ENCODE measurements at regions not wholly inside any gene's neighbourhood (a gene's known extent, or its start where the extent isn't known, plus 50 kb on each side); places are given as distances from the start of the nearest gene placed in this dataset.

DNA sequence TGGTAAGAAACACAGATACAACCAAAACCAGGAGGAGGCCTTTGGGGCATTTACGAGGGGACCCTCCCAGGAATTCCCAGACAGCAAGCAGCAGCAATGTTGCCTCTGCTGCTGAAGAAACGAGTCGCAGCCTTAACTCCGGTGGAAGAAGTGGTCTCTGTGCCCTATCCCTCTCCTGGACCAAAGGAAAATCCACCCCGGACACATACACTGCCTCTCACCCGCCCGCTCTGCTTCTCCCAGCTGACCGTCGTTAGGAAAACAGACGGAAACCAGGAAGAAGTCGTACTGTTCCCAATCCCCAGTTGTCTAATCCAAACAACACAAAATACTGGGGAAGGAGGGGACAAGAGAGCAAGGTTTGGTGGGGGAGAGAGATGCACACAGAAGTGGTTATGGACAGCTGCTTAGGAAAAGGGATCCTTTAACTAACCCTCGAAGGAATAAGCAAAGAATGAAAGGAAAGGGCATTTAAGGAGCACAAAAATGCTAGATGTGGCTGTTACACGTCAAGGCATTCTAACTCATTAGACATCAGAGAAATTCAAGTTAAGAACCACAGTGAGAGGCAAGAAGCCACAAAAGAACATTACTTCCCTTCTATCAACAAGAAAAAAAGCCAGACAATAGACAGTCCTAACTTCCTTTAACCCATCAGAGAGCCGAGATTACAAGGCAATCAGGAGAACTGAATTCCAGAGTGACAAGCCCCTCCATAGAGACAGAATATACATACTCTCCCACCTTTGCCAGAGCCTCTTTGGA is 71.9 kb downstream of the ACTL7B start:
- no peaks in the 10 kb centered on the region for H3K27me3 ChIP-seq (ENCODE audit: control insufficient read depth in 1 of 2, insufficient read depth in 2 of 2, low read length in 2 of 2)
- intact Hi-C loops (cut with micrococcal nuclease; ENCODE audit: unreplicated experiment) = no loop called here
- H3K4me3 ChIP-seq (replicated peaks in 1 of 3; ENCODE audit: insufficient read depth in 1 of 3, low read depth in 2 of 3, low read length in 3 of 3) = peak overlapping the region in 2 of 3 experiments; percentile 18 to 45; a peak in 4 of 6 replicates
- ChIA-PET CTCF (ENCODE audit: low intra/inter-chr PET ratio, low total read pairs) (no interaction called here), POLR2A (no interaction called here)
- DNase-seq (ENCODE audit: low spot score) = no peak
- peak; percentile 65 for FAIRE-seq
- H3K9ac ChIP-seq (ENCODE audit: insufficient read depth, low read depth, low read length) = peak overlapping the region; percentile 23; the same call in 1 of the 2 replicates
- in situ Hi-C loops (cut with HindIII; ENCODE audit: extremely low pct_ligation_motif_present, low pct_unique_long_range_greater_than_20kb) = no loop called here
- no peaks in the 10 kb centered on the region for H3K36me3 ChIP-seq (replicated peaks in 1 of 2; ENCODE audit: control insufficient read depth in 1 of 2, insufficient read depth in 2 of 2, low read length in 2 of 2)
- H4K20me1 ChIP-seq (ENCODE audit: insufficient read depth, low read length) = no peaks in the 10 kb centered on the region
- peak overlapping the region; percentile 30 for H2AFZ ChIP-seq (ENCODE audit: low read length)
- peak; percentile 79 for ATAC-seq
- WGBS (ENCODE audit: low lambda C conversion rate) = 23% methylated on average over 14 of the region's 14 CpGs
- no peaks in the 10 kb centered on the region for H3K79me2 ChIP-seq (ENCODE audit: insufficient read depth, low read length)
- H3K9me3 ChIP-seq (ENCODE audit: low read length) = no peaks in the 10 kb centered on the region
- peaks cover 55% of the 10 kb centered on the region for H3K4me1 ChIP-seq (ENCODE audit: insufficient read depth, low read length)
- peak overlapping the region; percentile 62 for H3K4me2 ChIP-seq (ENCODE audit: low read depth, low read length)
- no TSS peak for BruUV-seq (replicated peaks)
- H3K27ac ChIP-seq (ENCODE audit: extremely low read length, insufficient read depth, low read length) = no peak overlapping the region
- TF ChIP-seq, protein P1, sequence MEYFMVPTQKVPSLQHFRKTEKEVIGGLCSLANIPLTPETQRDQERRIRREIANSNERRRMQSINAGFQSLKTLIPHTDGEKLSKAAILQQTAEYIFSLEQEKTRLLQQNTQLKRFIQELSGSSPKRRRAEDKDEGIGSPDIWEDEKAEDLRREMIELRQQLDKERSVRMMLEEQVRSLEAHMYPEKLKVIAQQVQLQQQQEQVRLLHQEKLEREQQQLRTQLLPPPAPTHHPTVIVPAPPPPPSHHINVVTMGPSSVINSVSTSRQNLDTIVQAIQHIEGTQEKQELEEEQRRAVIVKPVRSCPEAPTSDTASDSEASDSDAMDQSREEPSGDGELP (IDR thresholded peaks at IDR 0.05; ENCODE audit: borderline replicate concordance, low read depth) = peak; percentile 91; the same call in 1 of the 2 replicates
- TF ChIP-seq ATAD3A (CRISPR knock-in tag; IDR thresholded peaks at IDR 0.05) = no peak
- 0 out of 2 replicates have a peak, but pooled peaks have one; percentile 29 for TF ChIP-seq ELF3 (CRISPR knock-in tag; IDR thresholded peaks at IDR 0.05)
- no peak for TF ChIP-seq ZNF724P (CRISPR knock-in tag; IDR thresholded peaks at IDR 0.05; ENCODE audit: borderline replicate concordance)
- TF ChIP-seq REPIN1 (CRISPR knock-in tag; IDR thresholded peaks at IDR 0.05; ENCODE audit: borderline replicate concordance, low read depth) = no peak
- no peak for TF ChIP-seq SNRNP70 (IDR thresholded peaks at IDR 0.05; ENCODE audit: low read depth, low read length)
- no peak for TF ChIP-seq SAFB2 (CRISPR knock-in tag; IDR thresholded peaks at IDR 0.05; ENCODE audit: borderline replicate concordance, low read depth)
- TF ChIP-seq ZNF691 (CRISPR knock-in tag; IDR thresholded peaks at IDR 0.05; ENCODE audit: borderline replicate concordance, low read depth) = no peak
- no peak for TF ChIP-seq AGO1 (IDR thresholded peaks at IDR 0.05; ENCODE audit: low read depth, low read length, poor library complexity, severe bottlenecking)
- no peak for TF ChIP-seq ZNF672 (CRISPR knock-in tag; IDR thresholded peaks at IDR 0.05)
- TF ChIP-seq ARID2 (CRISPR knock-in tag; IDR thresholded peaks at IDR 0.05; ENCODE audit: borderline replicate concordance) = no peak
- no peak for TF ChIP-seq RFXANK (CRISPR knock-in tag; IDR thresholded peaks at IDR 0.05)
- no peak for TF ChIP-seq ZFP62 (CRISPR knock-in tag; IDR thresholded peaks at IDR 0.05)
- TF ChIP-seq ATM (IDR thresholded peaks at IDR 0.05; ENCODE audit: borderline replicate concordance) = no peak
- no peak for TF ChIP-seq ZBTB7A (CRISPR knock-in tag; IDR thresholded peaks at IDR 0.05)
- 0 out of 2 replicates have a peak, but pooled peaks have one; percentile 24 for TF ChIP-seq SIN3A (IDR thresholded peaks at IDR 0.05; ENCODE audit: borderline replicate concordance, low read depth, low read length)
- TF ChIP-seq, protein P2, sequence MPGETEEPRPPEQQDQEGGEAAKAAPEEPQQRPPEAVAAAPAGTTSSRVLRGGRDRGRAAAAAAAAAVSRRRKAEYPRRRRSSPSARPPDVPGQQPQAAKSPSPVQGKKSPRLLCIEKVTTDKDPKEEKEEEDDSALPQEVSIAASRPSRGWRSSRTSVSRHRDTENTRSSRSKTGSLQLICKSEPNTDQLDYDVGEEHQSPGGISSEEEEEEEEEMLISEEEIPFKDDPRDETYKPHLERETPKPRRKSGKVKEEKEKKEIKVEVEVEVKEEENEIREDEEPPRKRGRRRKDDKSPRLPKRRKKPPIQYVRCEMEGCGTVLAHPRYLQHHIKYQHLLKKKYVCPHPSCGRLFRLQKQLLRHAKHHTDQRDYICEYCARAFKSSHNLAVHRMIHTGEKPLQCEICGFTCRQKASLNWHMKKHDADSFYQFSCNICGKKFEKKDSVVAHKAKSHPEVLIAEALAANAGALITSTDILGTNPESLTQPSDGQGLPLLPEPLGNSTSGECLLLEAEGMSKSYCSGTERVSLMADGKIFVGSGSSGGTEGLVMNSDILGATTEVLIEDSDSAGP (CRISPR knock-in tag; IDR thresholded peaks at IDR 0.05; ENCODE audit: borderline replicate concordance) = no peak
- no peak for TF ChIP-seq ZNF780A (CRISPR knock-in tag; IDR thresholded peaks at IDR 0.05)
- TF ChIP-seq ELF1 (CRISPR knock-in tag; IDR thresholded peaks at IDR 0.05) = 0 out of 2 replicates have a peak, but pooled peaks have one; percentile 33
- TF ChIP-seq SPEN (CRISPR knock-in tag; IDR thresholded peaks at IDR 0.05; ENCODE audit: low read depth) = no peak
- TF ChIP-seq FOXM1 (CRISPR knock-in tag; IDR thresholded peaks at IDR 0.05) = no peak
- TF ChIP-seq ZNF740 (CRISPR knock-in tag; IDR thresholded peaks at IDR 0.05) = no peak
- no peak for TF ChIP-seq ZNF317 (CRISPR knock-in tag; IDR thresholded peaks at IDR 0.05)

All from HepG2 (cell line).